NCI-H128 (cell line): ENCODE measurements at regions not wholly inside any gene's neighbourhood (a gene's known extent, or its start where the extent isn't known, plus 50 kb on each side); places are given as distances from the start of the nearest gene placed in this dataset.

ENCODE experiments used
- DNase-seq: peaks from one replicate; lab custom pipeline; 2025; ENCODE audit not compliant: unreplicated experiment; lab: John Stamatoyannopoulos, UW

- no peak for DNase-seq
These were observed 443.1 kb upstream of the KCNH7 start for GRCh38 chr2:163281717-163282116.

GRCh38 chr2:163269374-163270021 is 430.9 kb upstream of the KCNH7 start:
- DNase-seq = no peak

GRCh38 chr2:163266772-163267171 is 428.2 kb upstream of the KCNH7 start:
- no peak for DNase-seq

- DNase-seq = no peak
These were observed 427.0 kb upstream of the KCNH7 start for GRCh38 chr2:163265562-163265961.

- DNase-seq = no peak
These were observed 425.8 kb upstream of the KCNH7 start for GRCh38 chr2:163264341-163264740.

GRCh38 chr2:163259489-163259888 is 420.9 kb upstream of the KCNH7 start:
- no peak for DNase-seq

- DNase-seq = no peak
These were observed 416.5 kb upstream of the KCNH7 start for GRCh38 chr2:163255086-163255485.

- DNase-seq = no peak
These were observed 415.2 kb upstream of the KCNH7 start for GRCh38 chr2:163253621-163254285.

- no peak for DNase-seq
These were observed 413.6 kb upstream of the KCNH7 start for GRCh38 chr2:163252199-163252598.

- DNase-seq = no peak
These were observed 410.0 kb upstream of the KCNH7 start for GRCh38 chr2:163248376-163249253.

- no peak for DNase-seq
These were observed 409.3 kb upstream of the KCNH7 start for GRCh38 chr2:163247847-163248220.

- DNase-seq = no peak
These were observed 408.7 kb upstream of the KCNH7 start for GRCh38 chr2:163247156-163247846.

- DNase-seq = no peak
These were observed 407.6 kb upstream of the KCNH7 start for GRCh38 chr2:163246135-163246534.

GRCh38 chr2:163236553-163236952 is 398.0 kb upstream of the KCNH7 start:
- DNase-seq = no peak

- no peak for DNase-seq
These were observed 393.1 kb upstream of the KCNH7 start for GRCh38 chr2:163231666-163232065.

GRCh38 chr2:163213661-163214081 is 375.1 kb upstream of the KCNH7 start:
- no peak for DNase-seq

GRCh38 chr2:163210430-163210918 is 371.9 kb upstream of the KCNH7 start:
- no peak for DNase-seq

- no peak for DNase-seq
These were observed 369.3 kb upstream of the KCNH7 start for GRCh38 chr2:163207693-163208370.

GRCh38 chr2:163205589-163206254 is 367.2 kb upstream of the KCNH7 start:
- DNase-seq = no peak

- DNase-seq = no peak
These were observed 362.2 kb upstream of the KCNH7 start for GRCh38 chr2:163200741-163201140.
